Transverse colon (tissue), 4 donors: ENCODE measurements at regions not wholly inside any gene's neighbourhood (a gene's known extent, or its start where the extent isn't known, plus 50 kb on each side); places are given as distances from the start of the nearest gene placed in this dataset.

Experiments
- EP300 ChIP-seq: sonication (generic); formaldehyde crosslinking; IDR thresholded peaks from one replicate; pipeline ENCODE4 v1.6.1; 2017; ENCODE audit warnings: antibody characterized with exemption, low read depth
- POLR2A ChIP-seq: fragments of 450-650 bp; IDR thresholded peaks from one replicate; pipeline ENCODE4 v1.6.1; 2016; ENCODE audit warnings: antibody characterized with exemption, mild to moderate bottlenecking, moderate library complexity
- POLR2AphosphoS5 ChIP-seq, 3 donors: sonication (generic); formaldehyde crosslinking; IDR thresholded peaks; one replicate each; pipeline ENCODE4 v1.6.1; 2016; ENCODE audit warnings: antibody characterized with exemption in 3 of 3
- TF ChIP-seq, protein P1 (sequence below), 5 experiments: fragments of 200-600 bp in 3 of 5; fragments of 450-650 bp in 2 of 5; sonication (generic) in 3 of 5; IDR thresholded peaks; 1 replicate in 2 of 5; 2 replicates in 3 of 5; pipeline ENCODE4 v1.5.1; 2016 to 2017; ENCODE audit warnings: antibody characterized with exemption in 5 of 5, inconsistent platforms in 3 of 5, mild to moderate bottlenecking in 2 of 5, moderate library complexity in 1 of 5

DNA sequence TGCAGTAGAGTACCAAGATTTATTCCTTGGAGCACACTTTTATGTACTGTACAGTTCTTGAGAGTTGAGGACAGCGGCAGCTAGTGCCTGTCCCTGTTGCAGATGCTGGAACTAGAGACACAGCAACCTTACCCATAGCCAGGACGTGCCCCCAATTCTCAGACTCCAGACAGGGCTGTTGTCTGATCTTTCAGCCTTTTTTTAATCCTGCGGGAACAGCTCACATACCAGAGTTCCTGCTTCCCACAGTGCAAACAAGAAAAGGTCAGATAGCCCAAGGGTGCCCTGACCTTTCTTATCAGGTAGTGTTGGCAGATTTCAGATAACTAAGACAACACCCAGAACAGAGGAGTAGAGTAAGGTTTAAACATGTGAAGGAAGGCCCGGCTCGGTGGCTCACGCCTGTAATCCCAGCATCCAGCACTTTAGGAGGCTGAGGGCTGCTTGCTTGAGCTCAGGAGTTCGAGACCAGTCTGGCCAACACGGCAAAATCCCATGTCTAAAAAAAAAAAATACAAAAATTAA lies 78.5 kb downstream of the DOP1B start:
- no peak for TF ChIP-seq POLR2AphosphoS5 (IDR thresholded peaks at IDR 0.05)
- TF ChIP-seq, protein P1, sequence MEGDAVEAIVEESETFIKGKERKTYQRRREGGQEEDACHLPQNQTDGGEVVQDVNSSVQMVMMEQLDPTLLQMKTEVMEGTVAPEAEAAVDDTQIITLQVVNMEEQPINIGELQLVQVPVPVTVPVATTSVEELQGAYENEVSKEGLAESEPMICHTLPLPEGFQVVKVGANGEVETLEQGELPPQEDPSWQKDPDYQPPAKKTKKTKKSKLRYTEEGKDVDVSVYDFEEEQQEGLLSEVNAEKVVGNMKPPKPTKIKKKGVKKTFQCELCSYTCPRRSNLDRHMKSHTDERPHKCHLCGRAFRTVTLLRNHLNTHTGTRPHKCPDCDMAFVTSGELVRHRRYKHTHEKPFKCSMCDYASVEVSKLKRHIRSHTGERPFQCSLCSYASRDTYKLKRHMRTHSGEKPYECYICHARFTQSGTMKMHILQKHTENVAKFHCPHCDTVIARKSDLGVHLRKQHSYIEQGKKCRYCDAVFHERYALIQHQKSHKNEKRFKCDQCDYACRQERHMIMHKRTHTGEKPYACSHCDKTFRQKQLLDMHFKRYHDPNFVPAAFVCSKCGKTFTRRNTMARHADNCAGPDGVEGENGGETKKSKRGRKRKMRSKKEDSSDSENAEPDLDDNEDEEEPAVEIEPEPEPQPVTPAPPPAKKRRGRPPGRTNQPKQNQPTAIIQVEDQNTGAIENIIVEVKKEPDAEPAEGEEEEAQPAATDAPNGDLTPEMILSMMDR (IDR thresholded peaks at IDR 0.05), result no peak
- TF ChIP-seq EP300, result no peak
- TF ChIP-seq POLR2A, result no peak
